ENCODE measurements at regions not wholly inside any gene's neighbourhood (a gene's known extent, or its start where the extent isn't known, plus 50 kb on each side); places are given as distances from the start of the nearest gene placed in this dataset.
"Not testable (repeated sequence)": the region's sequence is repeated elsewhere in the genome, so short reads cannot be mapped to it uniquely, and the experiment has no call there.

DNA sequence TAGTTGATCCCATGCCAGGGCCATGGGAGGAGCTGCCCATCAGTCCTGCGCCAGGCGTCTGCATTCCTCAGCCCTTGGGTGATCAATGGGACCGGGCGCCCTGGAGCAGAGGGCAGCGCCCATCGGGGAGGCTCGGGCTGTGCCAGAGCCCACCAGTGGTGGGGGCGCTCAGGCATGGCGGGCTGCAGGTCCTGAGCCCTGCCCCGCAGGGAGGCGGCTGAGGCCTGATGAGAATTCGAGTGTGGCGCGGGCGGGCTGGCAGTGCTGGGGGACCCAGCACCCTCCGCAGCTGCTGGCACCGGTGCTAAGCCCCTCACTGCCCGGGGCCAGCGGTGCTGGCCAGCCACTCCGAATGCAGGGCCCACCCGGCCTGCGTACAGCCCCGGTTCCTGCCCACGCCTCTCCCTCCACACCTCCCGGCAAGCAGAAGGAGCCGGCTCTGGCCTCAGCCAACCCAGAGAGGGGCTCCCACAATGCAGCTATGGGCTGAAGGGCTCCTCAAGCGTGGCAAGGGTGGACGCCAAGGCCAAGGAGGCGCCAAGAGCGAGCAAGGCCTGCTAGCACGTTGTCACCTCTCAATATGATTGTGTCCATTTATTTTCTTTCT lies 238.1 kb upstream of the OLFM3 start:
- H3K9me2 ChIP-seq (replicated peaks; ENCODE audit: insufficient read depth): no peaks in the 10 kb centered on the region
- no peaks in the 10 kb centered on the region for H3K9me3 ChIP-seq (ENCODE audit: low read depth)
- no peaks in the 10 kb centered on the region for H3K79me2 ChIP-seq
- H3K27ac ChIP-seq: no peak overlapping the region
- no peaks in the 10 kb centered on the region for H3K27me3 ChIP-seq
- H3K4me3 ChIP-seq: no peak overlapping the region
- H4K20me1 ChIP-seq (ENCODE audit: insufficient read depth, poor library complexity, severe bottlenecking): no peaks in the 10 kb centered on the region
- 92% methylated on average over 30 of the region's 31 CpGs for WGBS (ENCODE audit: low lambda C conversion rate, missing lambda C conversion rate)
- H3K4me2 ChIP-seq: no peak overlapping the region
- TF ChIP-seq, protein P1, sequence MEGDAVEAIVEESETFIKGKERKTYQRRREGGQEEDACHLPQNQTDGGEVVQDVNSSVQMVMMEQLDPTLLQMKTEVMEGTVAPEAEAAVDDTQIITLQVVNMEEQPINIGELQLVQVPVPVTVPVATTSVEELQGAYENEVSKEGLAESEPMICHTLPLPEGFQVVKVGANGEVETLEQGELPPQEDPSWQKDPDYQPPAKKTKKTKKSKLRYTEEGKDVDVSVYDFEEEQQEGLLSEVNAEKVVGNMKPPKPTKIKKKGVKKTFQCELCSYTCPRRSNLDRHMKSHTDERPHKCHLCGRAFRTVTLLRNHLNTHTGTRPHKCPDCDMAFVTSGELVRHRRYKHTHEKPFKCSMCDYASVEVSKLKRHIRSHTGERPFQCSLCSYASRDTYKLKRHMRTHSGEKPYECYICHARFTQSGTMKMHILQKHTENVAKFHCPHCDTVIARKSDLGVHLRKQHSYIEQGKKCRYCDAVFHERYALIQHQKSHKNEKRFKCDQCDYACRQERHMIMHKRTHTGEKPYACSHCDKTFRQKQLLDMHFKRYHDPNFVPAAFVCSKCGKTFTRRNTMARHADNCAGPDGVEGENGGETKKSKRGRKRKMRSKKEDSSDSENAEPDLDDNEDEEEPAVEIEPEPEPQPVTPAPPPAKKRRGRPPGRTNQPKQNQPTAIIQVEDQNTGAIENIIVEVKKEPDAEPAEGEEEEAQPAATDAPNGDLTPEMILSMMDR (IDR thresholded peaks at IDR 0.05; ENCODE audit: poor library complexity): no peak
- TF ChIP-seq EZH2 (IDR thresholded peaks at IDR 0.05; ENCODE audit: borderline replicate concordance) (no peak), EZH2phosphoT487 (IDR thresholded peaks at IDR 0.05; ENCODE audit: low read depth, severe bottlenecking, unreplicated experiment) (no peak)
- H3K4me1 ChIP-seq (ENCODE audit: insufficient read depth): no peaks in the 10 kb centered on the region
- no peak overlapping the region for H2AFZ ChIP-seq
- DNase-seq (ENCODE audit: low spot score): no peak
- no peaks in the 10 kb centered on the region for H3K36me3 ChIP-seq (replicated peaks; ENCODE audit: insufficient read depth, low read depth)

- Histone ChIP-seq H4K20me1 (ENCODE audit: insufficient read depth, poor library complexity, severe bottlenecking) (no peaks in the 10 kb centered on the region), H3K4me1 (ENCODE audit: insufficient read depth) (no peaks in the 10 kb centered on the region), H3K4me2 (no peak overlapping the region), H3K27ac (no peak overlapping the region), H3K36me3 (replicated peaks; ENCODE audit: insufficient read depth, low read depth) (no peaks in the 10 kb centered on the region), H2AFZ (no peak overlapping the region), H3K9me2 (replicated peaks; ENCODE audit: insufficient read depth) (no peaks in the 10 kb centered on the region), H3K27me3 (no peaks in the 10 kb centered on the region), H3K79me2 (no peaks in the 10 kb centered on the region), H3K9me3 (ENCODE audit: low read depth) (no peaks in the 10 kb centered on the region), H3K4me3 (no peak overlapping the region)
- no peak for TF ChIP-seq EZH2phosphoT487 (IDR thresholded peaks at IDR 0.05; ENCODE audit: low read depth, severe bottlenecking, unreplicated experiment)
- no peak for TF ChIP-seq EZH2 (IDR thresholded peaks at IDR 0.05; ENCODE audit: borderline replicate concordance)
- TF ChIP-seq, protein P1 (IDR thresholded peaks at IDR 0.05; ENCODE audit: poor library complexity): no peak
- DNase-seq (ENCODE audit: low spot score): no peak
- WGBS (ENCODE audit: low lambda C conversion rate, missing lambda C conversion rate): 77% methylated on average over 2 of the region's 2 CpGs
Measured at GRCh38 chr1:102219463-102219862, 222.7 kb upstream of the OLFM3 start.

DNA sequence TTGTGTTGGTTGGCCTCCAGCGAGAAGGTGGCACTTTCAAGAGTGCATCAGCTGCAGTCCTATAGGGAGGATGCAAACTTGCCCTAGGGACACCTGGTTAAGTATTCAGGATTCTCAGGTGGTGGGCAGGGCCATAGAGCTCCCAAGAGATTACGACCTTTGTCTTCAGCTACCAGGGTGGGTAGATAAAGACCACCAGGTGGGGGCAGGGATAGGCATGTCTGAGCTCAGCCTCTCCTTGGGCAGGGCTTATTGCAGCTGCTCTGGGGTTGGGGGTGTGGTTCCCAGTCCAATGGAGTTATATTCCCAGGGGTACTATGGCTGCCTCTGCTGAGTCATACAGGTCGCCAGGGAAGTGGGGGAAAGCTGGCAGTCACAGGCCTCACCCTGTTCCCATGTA lies 214.2 kb upstream of the OLFM3 start:
- not testable (repeated sequence) for H2AFZ ChIP-seq; H3K36me3 ChIP-seq (replicated peaks; ENCODE audit: insufficient read depth, low read depth); H3K4me3 ChIP-seq; H3K9me2 ChIP-seq (replicated peaks; ENCODE audit: insufficient read depth); DNase-seq (ENCODE audit: low spot score); H3K9me3 ChIP-seq (ENCODE audit: low read depth); H3K4me2 ChIP-seq; H3K27me3 ChIP-seq; H4K20me1 ChIP-seq (ENCODE audit: insufficient read depth, poor library complexity, severe bottlenecking); H3K79me2 ChIP-seq; H3K4me1 ChIP-seq (ENCODE audit: insufficient read depth); H3K27ac ChIP-seq
- WGBS (ENCODE audit: low lambda C conversion rate, missing lambda C conversion rate): 79% methylated on average over 3 of the region's 3 CpGs

- DNase-seq (ENCODE audit: low spot score): peak; percentile 75
Measured at GRCh38 chr1:102191723-102192122, 195.0 kb upstream of the OLFM3 start.

More at GRCh38 chr1:102191723-102192122, 195.0 kb upstream of the OLFM3 start:
- Histone ChIP-seq H3K36me3 (replicated peaks; ENCODE audit: insufficient read depth, low read depth) (no peaks in the 10 kb centered on the region), H2AFZ (no peak overlapping the region), H3K4me2 (no peak overlapping the region), H3K79me2 (no peaks in the 10 kb centered on the region), H3K27me3 (no peaks in the 10 kb centered on the region), H3K4me3 (no peak overlapping the region), H4K20me1 (ENCODE audit: insufficient read depth, poor library complexity, severe bottlenecking) (no peaks in the 10 kb centered on the region), H3K9me2 (replicated peaks; ENCODE audit: insufficient read depth) (no peaks in the 10 kb centered on the region), H3K4me1 (ENCODE audit: insufficient read depth) (no peaks in the 10 kb centered on the region), H3K9me3 (ENCODE audit: low read depth) (no peaks in the 10 kb centered on the region), H3K27ac (no peak overlapping the region)
- WGBS (ENCODE audit: low lambda C conversion rate, missing lambda C conversion rate): 43% methylated on average over 2 of the region's 2 CpGs
- TF ChIP-seq EZH2phosphoT487 (IDR thresholded peaks at IDR 0.05; ENCODE audit: low read depth, severe bottlenecking, unreplicated experiment): no peak
- TF ChIP-seq, protein P1 (IDR thresholded peaks at IDR 0.05; ENCODE audit: poor library complexity): peak; percentile 70
